Tibial nerve (tissue), 4 donors: ENCODE measurements at regions not wholly inside any gene's neighbourhood (a gene's known extent, or its start where the extent isn't known, plus 50 kb on each side); places are given as distances from the start of the nearest gene placed in this dataset.
A peak's percentile ranks its signal among the peaks of the same experiment; 100 is the strongest.

ENCODE experiments used
- DNase-seq, 2 donors: peaks; one replicate each; pipeline ENCODE4 v3.0.0-alpha.2; 2019; ENCODE audit warnings: low spot score in 2 of 2
- H3K27ac ChIP-seq, 4 donors: fragments of 200-600 bp; sonication (generic) in 3 of 4; one replicate each; pipeline ENCODE4 v1.5.1; 2017 to 2019; ENCODE audit warnings: mild to moderate bottlenecking in 1 of 4
- H3K27me3 ChIP-seq, 2 donors: fragments of 200-600 bp; sonication (generic) in 1 of 2; one replicate each; pipeline versions ENCODE4 v1.5.1 to v1.6.0; 2017 to 2019
- H3K36me3 ChIP-seq, 3 donors: fragments of 200-600 bp; sonication (generic); one replicate each; pipeline ENCODE4 v1.5.1; 2018 to 2019
- H3K4me1 ChIP-seq, 4 donors: fragments of 200-600 bp; sonication (generic) in 3 of 4; one replicate each; pipeline ENCODE4 v1.5.1; 2017 to 2019
- H3K4me3 ChIP-seq, 4 donors: fragments of 200-600 bp; sonication (generic) in 3 of 4; one replicate each; pipeline ENCODE4 v1.5.1; 2017 to 2019; ENCODE audit warnings: mild to moderate bottlenecking in 1 of 4, moderate library complexity in 1 of 4
- H3K9me3 ChIP-seq, 4 donors: fragments of 200-600 bp; sonication (generic) in 3 of 4; one replicate each; pipeline ENCODE4 v1.5.1; 2017 to 2019
- CTCF ChIP-seq, 5 experiments: fragments of 200-600 bp in 3 of 5; fragments of 450-650 bp in 2 of 5; sonication (generic) in 3 of 5; IDR thresholded peaks; one replicate each; pipeline ENCODE4 v1.5.1; 2016 to 2019; ENCODE audit warnings: antibody characterized with exemption in 5 of 5, mild to moderate bottlenecking in 3 of 5, moderate library complexity in 2 of 5
- EP300 ChIP-seq, 2 donors: sonication (generic); formaldehyde crosslinking; IDR thresholded peaks; one replicate each; pipeline ENCODE4 v1.6.1; 2017; ENCODE audit warnings: antibody characterized with exemption in 2 of 2, mild to moderate bottlenecking in 1 of 2
- POLR2A ChIP-seq, 2 donors: fragments of 450-650 bp; IDR thresholded peaks; one replicate each; pipeline ENCODE4 v1.6.1; 2017; ENCODE audit warnings: antibody characterized with exemption in 2 of 2, mild to moderate bottlenecking in 2 of 2, moderate library complexity in 2 of 2
- WGBS, 2 donors: methylation state at CpG; one replicate each; pipeline ENCODE4 v1.1.5; 2018; 5-methylcytosine and 5-hydroxymethylcytosine counted together

GRCh38 chr12:59087077-59087673 lies 166.9 kb upstream of the LRIG3 start:
- H3K4me3 ChIP-seq: no peak overlapping the region
- peaks cover 0 to 21% (median 0%) of the 10 kb centered on the region in 4 donors for H3K4me1 ChIP-seq
- no peaks in the 10 kb centered on the region for H3K9me3 ChIP-seq
- DNase-seq: no peak
- H3K27ac ChIP-seq: no peak overlapping the region
- TF ChIP-seq POLR2A (IDR thresholded peaks at IDR 0.05) (no peak), CTCF (IDR thresholded peaks at IDR 0.05) (peak in 3 of 5 experiments; percentile 16 to 34 (median 21))
- no peaks in the 10 kb centered on the region for H3K27me3 ChIP-seq
- H3K36me3 ChIP-seq: no peaks in the 10 kb centered on the region

GRCh38 chr12:59086126-59086525 lies 165.8 kb upstream of the LRIG3 start:
- TF ChIP-seq EP300 (IDR thresholded peaks at IDR 0.05) (no peak), CTCF (IDR thresholded peaks at IDR 0.05) (no peak), POLR2A (IDR thresholded peaks at IDR 0.05) (no peak)
- Histone ChIP-seq H3K27me3 (no peaks in the 10 kb centered on the region), H3K4me3 (no peak overlapping the region), H3K9me3 (no peaks in the 10 kb centered on the region), H3K27ac (no peak overlapping the region), H3K36me3 (no peaks in the 10 kb centered on the region), H3K4me1 (peaks cover 0 to 21% (median 0%) of the 10 kb centered on the region in 4 donors)
- no peak for DNase-seq
- 87 to 91% methylated on average over 4 of the region's 4 CpGs for WGBS, 2 donors

- no peaks in the 10 kb centered on the region for H3K27me3 ChIP-seq
- H3K36me3 ChIP-seq: no peaks in the 10 kb centered on the region
- no peak overlapping the region for H3K4me3 ChIP-seq
- WGBS, 2 donors: 28 to 45% methylated on average over 3 of the region's 3 CpGs
- no peaks in the 10 kb centered on the region for H3K9me3 ChIP-seq
- no peak for DNase-seq
- H3K27ac ChIP-seq: no peak overlapping the region
- TF ChIP-seq CTCF (IDR thresholded peaks at IDR 0.05) (no peak), POLR2A (IDR thresholded peaks at IDR 0.05) (no peak), EP300 (IDR thresholded peaks at IDR 0.05) (no peak)
- H3K4me1 ChIP-seq: peaks cover 0 to 21% (median 0%) of the 10 kb centered on the region in 4 donors
These were observed 165.4 kb upstream of the LRIG3 start for GRCh38 chr12:59085690-59086089.

GRCh38 chr12:59084511-59085375 lies 164.4 kb upstream of the LRIG3 start:
- Histone ChIP-seq H3K4me1 (peaks cover 0 to 21% (median 0%) of the 10 kb centered on the region in 4 donors), H3K9me3 (no peaks in the 10 kb centered on the region), H3K27ac (peak overlapping the region in 2 of 4 donors; percentile 13 to 49), H3K36me3 (no peaks in the 10 kb centered on the region), H3K4me3 (peak overlapping the region in 2 of 4 donors; percentile 9 to 13), H3K27me3 (no peaks in the 10 kb centered on the region)
- 28 to 41% methylated on average over 12 of the region's 12 CpGs for WGBS, 2 donors
- TF ChIP-seq EP300 (IDR thresholded peaks at IDR 0.05) (no peak), CTCF (IDR thresholded peaks at IDR 0.05) (no peak), POLR2A (IDR thresholded peaks at IDR 0.05) (no peak)
- DNase-seq: no peak

- peaks cover 0 to 25% (median 0%) of the 10 kb centered on the region in 4 donors for H3K4me1 ChIP-seq
- TF ChIP-seq POLR2A (IDR thresholded peaks at IDR 0.05) (no peak), CTCF (IDR thresholded peaks at IDR 0.05) (no peak), EP300 (IDR thresholded peaks at IDR 0.05) (no peak)
- WGBS, 2 donors: 88 to 90% methylated on average over 3 of the region's 3 CpGs
- no peak overlapping the region for H3K4me3 ChIP-seq
- H3K36me3 ChIP-seq: no peaks in the 10 kb centered on the region
- H3K27me3 ChIP-seq: no peaks in the 10 kb centered on the region
- no peak overlapping the region for H3K27ac ChIP-seq
- H3K9me3 ChIP-seq: no peaks in the 10 kb centered on the region
- no peak for DNase-seq
These were observed 162.6 kb upstream of the LRIG3 start for GRCh38 chr12:59082952-59083351.
